ENCODE measurements at regions not wholly inside any gene's neighbourhood (a gene's known extent, or its start where the extent isn't known, plus 50 kb on each side); places are given as distances from the start of the nearest gene placed in this dataset.
"Not testable (repeated sequence)": the region's sequence is repeated elsewhere in the genome, so short reads cannot be mapped to it uniquely, and the experiment has no call there.

DNA sequence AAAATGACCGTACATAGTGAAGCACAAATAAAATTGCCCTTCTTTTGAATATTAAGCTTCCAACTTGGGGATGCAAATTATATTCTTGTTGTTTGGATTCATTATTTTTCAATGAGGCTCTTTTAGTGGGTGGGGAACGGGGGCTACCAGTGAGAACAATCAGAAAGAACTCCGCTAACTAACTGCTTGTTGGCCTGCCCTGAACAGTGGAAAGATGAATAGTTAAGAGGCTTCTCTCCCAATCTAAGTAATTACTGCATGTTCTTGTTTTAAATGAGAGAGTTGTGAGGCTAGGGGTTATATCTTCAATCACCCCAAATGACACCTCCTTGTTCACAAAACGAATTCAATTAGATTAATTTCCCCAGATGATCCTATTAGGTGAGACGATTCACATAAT is 322.0 kb downstream of the FAT3 start:
- no peak for DNase-seq

GRCh38 chr11:92550411-92550810 is 325.8 kb downstream of the FAT3 start:
- peak; percentile 72 for DNase-seq

- DNase-seq: no peak
Measured at GRCh38 chr11:92550871-92551270, 326.3 kb downstream of the FAT3 start.

GRCh38 chr11:92552942-92553341 is 328.3 kb downstream of the FAT3 start:
- DNase-seq: peak; percentile 8

- DNase-seq: no peak
Measured at GRCh38 chr11:92554688-92555087, 330.1 kb downstream of the FAT3 start.

GRCh38 chr11:92556431-92556830 is 331.8 kb downstream of the FAT3 start:
- no peak for DNase-seq

- no peak for DNase-seq
Measured at GRCh38 chr11:92557879-92558278, 333.3 kb downstream of the FAT3 start.

- peak; percentile 49 for DNase-seq
Measured at GRCh38 chr11:92558323-92558722, 333.7 kb downstream of the FAT3 start.

DNA sequence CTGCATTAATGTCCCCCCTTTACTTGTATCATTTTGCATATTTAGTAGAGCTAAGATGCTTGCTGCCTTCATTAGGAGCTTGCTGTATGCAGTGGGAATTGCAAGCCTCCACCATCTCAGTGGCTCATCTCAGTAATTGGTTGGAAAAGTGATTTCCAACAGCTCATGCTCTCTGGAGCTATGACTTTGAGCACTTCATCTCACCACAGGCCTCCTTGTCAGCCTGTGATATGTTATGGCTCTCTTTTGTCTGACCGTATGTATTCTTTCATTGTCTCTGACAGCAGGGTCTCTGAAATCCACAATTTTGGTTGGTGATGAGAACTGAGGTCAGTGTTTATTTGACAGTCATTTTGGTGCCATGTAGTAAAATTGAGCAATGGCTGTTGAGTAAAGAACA is 345.1 kb downstream of the FAT3 start:
- no peak for DNase-seq

DNA sequence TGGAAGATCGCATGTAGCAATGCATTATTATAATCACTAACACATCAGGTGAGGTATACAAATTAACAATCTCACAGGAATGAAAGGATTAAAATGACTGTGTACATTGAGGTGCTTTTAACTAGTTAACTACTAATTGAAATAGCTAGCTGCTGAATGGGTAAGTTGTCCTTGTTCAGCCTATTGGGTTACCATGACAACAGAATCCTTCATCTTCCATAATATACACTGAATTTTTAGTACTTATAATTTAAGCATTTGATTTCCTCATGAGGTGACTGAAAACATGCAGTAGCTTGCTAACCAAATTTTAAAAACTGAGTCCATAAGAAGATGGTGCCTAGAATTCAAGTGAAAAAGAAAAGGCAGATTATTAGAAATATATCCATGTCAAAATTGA is 347.9 kb downstream of the FAT3 start:
- no peak for DNase-seq

GRCh38 chr11:92576315-92576714 is 351.7 kb downstream of the FAT3 start:
- no peak for DNase-seq

DNA sequence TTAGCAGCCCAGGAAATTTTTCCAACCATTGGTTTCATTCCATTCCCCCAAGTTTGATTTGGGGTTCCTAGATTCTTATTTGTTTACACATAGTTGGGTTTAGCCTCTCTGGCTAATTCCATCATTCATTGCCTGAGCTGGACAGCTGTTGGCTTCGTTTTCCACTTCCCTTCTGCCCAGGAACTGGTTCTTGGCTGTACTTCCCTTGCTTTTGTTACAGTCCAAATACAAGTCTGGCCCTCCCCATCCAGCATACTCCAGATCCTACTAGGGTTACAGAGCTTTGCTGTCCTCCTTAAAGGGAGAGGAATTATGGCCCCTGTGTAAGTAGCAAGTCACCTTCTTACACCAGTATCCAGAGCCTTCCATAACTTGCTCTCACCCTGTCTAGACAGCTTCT is 356.3 kb downstream of the FAT3 start:
- DNase-seq: peak; percentile 7

- DNase-seq: peak; percentile 3
Measured at GRCh38 chr11:92588393-92588792, 363.8 kb downstream of the FAT3 start.

- DNase-seq: no peak
Measured at GRCh38 chr11:92589512-92589911, 364.9 kb downstream of the FAT3 start.

DNA sequence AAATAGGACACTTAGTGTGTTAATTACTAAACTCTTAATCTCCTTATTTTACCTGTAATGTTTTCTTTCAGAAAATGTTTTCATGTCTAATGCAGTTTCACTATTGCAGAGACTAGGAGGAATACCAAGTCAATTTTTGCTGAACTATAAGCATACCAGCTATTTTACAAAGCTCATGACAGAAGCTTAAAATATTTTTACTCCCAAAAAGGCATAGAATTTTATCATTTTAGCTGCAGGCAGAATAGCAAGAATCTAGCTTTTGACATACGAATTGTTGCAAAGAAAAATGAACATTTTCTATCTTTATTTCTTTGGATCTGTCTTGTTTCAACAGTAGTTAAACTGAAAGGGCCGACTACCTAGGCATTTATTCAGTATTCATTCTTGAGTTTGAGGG is 366.9 kb downstream of the FAT3 start:
- no peak for DNase-seq

DNA sequence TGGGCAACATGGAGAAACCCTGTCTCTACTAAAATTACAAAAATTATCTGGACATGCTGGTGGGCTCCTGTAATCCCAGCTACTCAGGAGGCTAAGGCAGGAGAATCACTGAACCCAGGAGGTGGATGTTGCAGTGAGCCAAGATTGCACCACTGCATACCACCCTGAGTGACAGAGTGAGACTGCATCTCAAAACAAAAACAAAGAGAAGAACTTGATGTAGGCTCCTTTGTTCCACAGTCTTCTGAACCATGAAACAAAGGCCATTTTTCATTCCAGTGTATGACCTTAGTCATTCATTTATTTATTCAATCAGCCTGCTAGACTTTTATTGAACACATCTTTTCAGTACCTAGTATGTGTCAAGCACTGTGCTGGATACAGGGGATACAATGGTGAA is 369.6 kb downstream of the FAT3 start:
- no peak for DNase-seq

DNA sequence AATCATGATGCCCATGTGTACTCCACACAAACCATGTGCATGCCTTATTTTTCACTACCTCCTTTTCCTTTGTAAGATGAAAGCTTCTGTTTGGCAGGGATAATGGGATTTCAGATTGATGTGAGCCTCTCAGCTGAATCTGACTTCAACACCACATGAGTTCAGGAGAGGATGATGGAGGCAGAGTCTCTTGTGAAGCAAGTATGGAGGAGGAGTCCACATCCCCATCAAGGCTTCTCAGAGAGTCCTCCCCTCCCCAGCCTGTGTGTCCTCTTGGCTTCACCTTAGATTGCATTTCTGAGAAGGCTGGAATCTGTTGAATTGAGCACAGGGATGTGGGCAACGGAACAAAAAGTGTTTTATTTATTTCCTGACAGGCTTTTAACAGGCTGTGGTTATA is 370.4 kb downstream of the FAT3 start:
- DNase-seq: no peak

DNA sequence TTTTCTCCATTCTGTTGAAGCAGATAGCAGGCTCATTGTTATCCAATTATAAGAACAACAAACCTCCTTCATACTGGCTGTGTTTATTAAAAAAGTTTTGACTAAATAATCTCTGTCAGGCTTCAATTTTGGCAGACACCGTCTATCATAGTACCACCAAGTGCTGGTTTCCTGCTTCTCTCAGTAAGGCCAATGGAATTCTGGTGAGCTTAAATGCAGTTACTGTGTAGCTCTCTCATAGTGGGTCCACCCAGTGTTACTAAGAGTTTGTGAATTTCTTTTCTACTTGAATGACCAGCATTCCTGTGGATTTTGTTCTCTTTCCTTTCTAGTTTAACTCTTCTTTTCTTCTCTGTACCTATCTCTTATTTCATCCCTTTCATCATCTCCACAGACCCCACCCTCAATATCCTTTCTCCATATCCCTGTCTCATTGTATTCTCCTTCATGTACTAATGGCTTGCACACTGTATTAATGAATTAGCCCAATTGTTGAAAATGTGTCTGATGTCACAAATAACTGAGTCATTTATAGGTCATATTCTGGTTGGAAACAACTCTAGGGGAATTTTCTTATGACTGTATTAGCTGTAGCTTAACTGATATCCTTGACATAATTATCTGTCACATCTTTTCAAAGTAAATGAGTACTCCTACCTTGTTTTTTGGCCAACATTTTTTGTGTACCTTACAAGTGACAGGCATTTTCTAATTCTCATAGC is 372.1 kb downstream of the FAT3 start:
- no peak for DNase-seq

DNA sequence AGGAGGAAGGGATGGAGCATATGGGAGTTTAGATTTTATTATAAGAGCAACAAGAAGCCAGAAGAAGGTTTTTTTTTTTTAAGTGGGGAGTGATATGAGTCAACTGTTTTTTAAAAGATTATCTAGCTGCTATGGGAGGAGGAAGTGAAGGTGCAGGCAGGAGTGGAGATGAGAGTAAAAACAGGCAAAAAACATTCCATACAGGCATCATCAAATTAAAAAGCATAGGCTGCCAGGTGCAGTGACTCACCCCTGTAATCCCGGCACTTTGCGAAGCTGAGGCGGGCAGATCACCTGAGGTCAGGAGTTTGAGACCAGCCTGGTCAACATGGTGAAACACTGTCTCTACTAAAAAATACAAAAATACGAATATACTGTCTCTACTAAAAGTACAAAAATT is 368.4 kb upstream of the MTNR1B start:
- no peak for DNase-seq

DNA sequence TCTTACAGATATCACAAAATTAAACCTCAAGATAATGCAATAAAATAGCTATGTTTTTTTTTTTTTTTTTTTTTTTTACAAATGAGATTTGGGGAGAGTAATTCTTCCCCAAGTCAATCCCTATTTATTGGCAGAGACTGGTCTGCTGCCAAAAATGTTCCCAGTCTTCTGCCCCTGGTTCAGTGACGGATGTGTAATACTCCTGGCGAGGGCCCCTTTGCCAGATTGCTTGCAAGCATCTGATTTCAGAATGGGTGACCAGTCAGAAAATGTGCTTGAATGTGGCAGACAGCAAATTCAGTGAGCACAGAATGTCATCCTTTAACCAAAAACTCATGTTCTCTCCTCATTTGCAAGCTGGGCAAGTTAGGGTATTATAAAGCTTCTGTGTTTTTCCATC is 363.8 kb upstream of the MTNR1B start:
- DNase-seq: peak; percentile 32

GRCh38 chr11:92607969-92608722 is 361.3 kb upstream of the MTNR1B start:
- DNase-seq: no peak

DNA sequence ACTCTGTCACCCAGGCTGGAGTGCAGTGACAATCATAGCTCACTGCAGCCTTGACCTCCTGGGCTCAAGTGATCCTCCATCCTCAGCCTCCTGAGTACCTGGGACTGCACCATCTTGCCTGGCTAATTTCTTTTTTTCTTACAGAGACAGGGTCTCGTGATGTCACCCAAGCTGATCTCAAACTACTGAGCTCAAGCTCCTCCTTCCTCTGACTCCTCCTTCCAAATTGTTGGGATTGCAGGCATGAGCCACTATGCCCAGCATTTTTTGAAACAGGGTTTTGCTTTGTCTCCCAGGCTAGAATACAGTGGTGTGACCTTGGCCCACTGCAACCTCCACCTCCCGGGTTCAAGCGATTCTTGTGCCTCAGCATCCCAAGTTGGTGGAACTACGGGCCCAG is 358.3 kb upstream of the MTNR1B start:
- DNase-seq: no peak

DNA sequence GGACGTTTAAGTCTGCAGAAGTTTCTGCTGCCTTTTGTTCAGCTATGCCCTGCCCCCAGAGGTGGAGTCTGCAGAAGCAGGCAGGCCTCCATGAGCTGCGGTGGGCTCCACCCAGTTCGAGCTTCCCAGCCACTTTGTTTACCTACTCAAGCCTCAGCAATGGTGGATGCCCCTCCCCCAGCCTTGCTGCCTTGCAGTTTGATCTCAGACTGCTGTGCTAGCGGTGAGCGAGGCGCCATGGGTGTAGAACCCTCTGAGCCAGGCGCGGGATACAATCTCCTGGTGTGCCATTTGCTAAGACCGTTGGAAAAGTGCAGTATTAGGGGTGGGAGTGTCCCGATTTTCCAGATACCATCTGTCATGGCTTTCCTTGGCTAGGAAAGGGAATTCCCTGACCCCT is 351.4 kb upstream of the MTNR1B start:
- DNase-seq: not testable (repeated sequence)

- no peak for DNase-seq
Measured at GRCh38 chr11:92623055-92623454, 346.4 kb upstream of the MTNR1B start.

- no peak for DNase-seq
Measured at GRCh38 chr11:92625894-92626293, 343.6 kb upstream of the MTNR1B start.

All from NCI-H446 treated with DMSO at 0.1 percent for 48 hours (cell line).